CD14-positive monocyte (primary cell): ENCODE measurements at regions not wholly inside any gene's neighbourhood (a gene's known extent, or its start where the extent isn't known, plus 50 kb on each side); places are given as distances from the start of the nearest gene placed in this dataset.

Experiments used
- DNase-seq, 3 donors: peaks; one replicate each; pipeline ENCODE4 v3.0.0-alpha.2; 2011 to 2022
- H2AFZ ChIP-seq: 2 replicates; pipeline ENCODE4 v1.6.0; 2012; ENCODE audit warnings: mild to moderate bottlenecking, low read depth, low read length, inconsistent platforms; ENCODE audit not compliant: insufficient read depth, poor library complexity, severe bottlenecking
- H3K27ac ChIP-seq, 2 donors: 1 replicate in 1 of 2; 2 replicates in 1 of 2; pipeline ENCODE4 v1.5.1; 2012 to 2013; ENCODE audit warnings: low read length in 2 of 2, control low read depth in 1 of 2, inconsistent platforms in 1 of 2, low read depth in 1 of 2, mild to moderate bottlenecking in 1 of 2
- H3K27me3 ChIP-seq, 2 donors: one replicate each; pipeline versions ENCODE4 v1.6.0 to v1.6.1; 2011 to 2013; ENCODE audit warnings: low read length in 2 of 2; ENCODE audit not compliant: control insufficient read depth in 2 of 2, insufficient read depth in 2 of 2
- H3K36me3 ChIP-seq, 2 donors: replicated peaks in 1 of 2; 1 replicate in 1 of 2; 2 replicates in 1 of 2; pipeline versions ENCODE4 v1.5.1 to v1.6.1; 2012 to 2013; ENCODE audit warnings: low read length in 2 of 2, control low read depth in 1 of 2, inconsistent platforms in 1 of 2, mild to moderate bottlenecking in 1 of 2; ENCODE audit not compliant: insufficient read depth in 2 of 2, control insufficient read depth in 1 of 2
- H3K4me1 ChIP-seq, 2 donors: 1 replicate in 1 of 2; 2 replicates in 1 of 2; pipeline versions ENCODE4 v1.5.1 to v1.6.1; 2012 to 2013; ENCODE audit warnings: low read length in 2 of 2, control low read depth in 1 of 2, inconsistent platforms in 1 of 2, mild to moderate bottlenecking in 1 of 2, moderate library complexity in 1 of 2; ENCODE audit not compliant: insufficient read depth in 2 of 2, control insufficient read depth in 1 of 2
- H3K4me2 ChIP-seq: replicated peaks from 2 replicates; pipeline ENCODE3; 2012; ENCODE audit warnings: low read length, moderate library complexity, mild to moderate bottlenecking; ENCODE audit not compliant: poor library complexity, severe bottlenecking; ENCODE audit errors: extremely low read depth
- H3K4me3 ChIP-seq, 3 experiments: fragments of 200-600 bp in 1 of 3; sonication (generic) in 1 of 3; replicated peaks in 1 of 3; 1 replicate in 2 of 3; 2 replicates in 1 of 3; pipeline ENCODE4 v1.5.1; 2011 to 2013; ENCODE audit warnings: low read length in 3 of 3, mild to moderate bottlenecking in 3 of 3, control low read depth in 2 of 3, low read depth in 2 of 3, inconsistent platforms in 1 of 3, moderate library complexity in 1 of 3
- H3K79me2 ChIP-seq: 2 replicates; pipeline ENCODE4 v1.6.0; 2012; ENCODE audit warnings: mild to moderate bottlenecking, control low read depth, inconsistent platforms, low read length, moderate library complexity; ENCODE audit not compliant: insufficient read depth
- H3K9ac ChIP-seq: 2 replicates; pipeline ENCODE4 v1.6.0; 2017; ENCODE audit warnings: low read length, mild to moderate bottlenecking; ENCODE audit not compliant: insufficient read depth, poor library complexity, severe bottlenecking
- H3K9me3 ChIP-seq, 2 donors: replicated peaks in 1 of 2; 1 replicate in 1 of 2; 2 replicates in 1 of 2; pipeline versions ENCODE4 v1.5.1 to v1.6.1; 2012 to 2013; ENCODE audit warnings: low read length in 2 of 2, control low read depth in 1 of 2; ENCODE audit not compliant: control insufficient read depth in 1 of 2, insufficient read depth in 1 of 2
- H4K20me1 ChIP-seq: 2 replicates; pipeline ENCODE4 v1.6.0; 2012; ENCODE audit warnings: mild to moderate bottlenecking, low read length, control low read depth, moderate library complexity; ENCODE audit not compliant: insufficient read depth
- H3K27ac Mint-ChIP-seq, 7 donors: one replicate each; pipeline ENCODE4 v1.8.0; 2020; ENCODE audit warnings: mild to moderate bottlenecking in 7 of 7, mixed read lengths in 7 of 7, moderate library complexity in 6 of 7, inconsistent platforms in 2 of 7
- H3K27me3 Mint-ChIP-seq, 3 donors: one replicate each; pipeline ENCODE4 v1.8.0; 2021 to 2022; ENCODE audit warnings: low read depth in 3 of 3, mild to moderate bottlenecking in 3 of 3, mixed read lengths in 3 of 3, moderate library complexity in 3 of 3, inconsistent platforms in 1 of 3
- H3K36me3 Mint-ChIP-seq, 2 donors: one replicate each; pipeline ENCODE4 v1.8.0; 2020; ENCODE audit warnings: mixed read lengths in 2 of 2, inconsistent platforms in 1 of 2, mild to moderate bottlenecking in 1 of 2
- H3K4me1 Mint-ChIP-seq: one replicate; pipeline ENCODE4 v1.8.0; 2020; ENCODE audit warnings: mild to moderate bottlenecking, mixed read lengths
- H3K4me3 Mint-ChIP-seq, 2 donors: one replicate each; pipeline ENCODE4 v1.8.0; 2020; ENCODE audit warnings: mild to moderate bottlenecking in 2 of 2, mixed read lengths in 2 of 2, moderate library complexity in 1 of 2
- H3K9me3 Mint-ChIP-seq, 7 donors: one replicate each; pipeline ENCODE4 v1.8.0; 2020 to 2022; ENCODE audit warnings: mixed read lengths in 7 of 7, mild to moderate bottlenecking in 6 of 7, moderate library complexity in 6 of 7, inconsistent platforms in 2 of 7
- CTCF ChIP-seq: fragments of 200-600 bp; IDR thresholded peaks from one replicate; pipeline ENCODE4 v1.8.0; 2022; ENCODE audit warnings: antibody characterized with exemption, mild to moderate bottlenecking
- WGBS: methylation state at CpG from one replicate; pipeline ENCODE4 v1.1.5; 2013; ENCODE audit warnings: missing lambda C conversion rate; ENCODE audit not compliant: insufficient coverage; 5-methylcytosine and 5-hydroxymethylcytosine counted together
- intact Hi-C, 2 donors: fragments of 100-400 bp; cut with micrococcal nuclease; formaldehyde crosslinking; loops; one replicate each; pipeline versions ENCODE4 v1.15.0 to v1.15.1; 2023

GRCh38 chr13:91241221-91241933 is 106.1 kb upstream of the MIR17HG start:
- H3K27ac ChIP-seq = no peak overlapping the region
- H3K36me3 ChIP-seq = no peaks in the 10 kb centered on the region
- no peak overlapping the region for H3K9ac ChIP-seq
- H3K27me3 ChIP-seq = no peaks in the 10 kb centered on the region
- no peaks in the 10 kb centered on the region for H3K79me2 ChIP-seq
- no peak overlapping the region for H2AFZ ChIP-seq
- H3K4me3 ChIP-seq = no peak overlapping the region
- Mint-ChIP-seq H3K4me1 (peaks cover 8% of the 10 kb centered on the region), H3K36me3 (no peaks in the 10 kb centered on the region), H3K27ac (no peak overlapping the region), H3K9me3 (peaks cover 0 to 5% (median 3%) of the 10 kb centered on the region in 7 donors), H3K27me3 (peaks cover 0 to 2% (median 0%) of the 10 kb centered on the region in 3 donors), H3K4me3 (no peak overlapping the region)
- WGBS = no CpG with 5 or more reads among the region's 2 CpGs
- no peak for TF ChIP-seq CTCF
- H3K4me2 ChIP-seq = no peak overlapping the region
- no peak for DNase-seq
- peaks cover 0 to 3% of the 10 kb centered on the region in 2 donors for H3K4me1 ChIP-seq
- no peaks in the 10 kb centered on the region for H4K20me1 ChIP-seq
- intact Hi-C loops = no loop called here
- H3K9me3 ChIP-seq = no peaks in the 10 kb centered on the region

- H2AFZ ChIP-seq = no peak overlapping the region
- no peak for DNase-seq
- Mint-ChIP-seq H3K27ac (no peak overlapping the region), H3K4me3 (no peak overlapping the region), H3K36me3 (no peaks in the 10 kb centered on the region), H3K4me1 (peaks cover 6% of the 10 kb centered on the region), H3K27me3 (peaks cover 0 to 2% (median 0%) of the 10 kb centered on the region in 3 donors), H3K9me3 (peaks cover 0 to 5% (median 3%) of the 10 kb centered on the region in 7 donors)
- H3K4me3 ChIP-seq = no peak overlapping the region
- no peaks in the 10 kb centered on the region for H3K79me2 ChIP-seq
- TF ChIP-seq CTCF = no peak
- no peaks in the 10 kb centered on the region for H3K36me3 ChIP-seq
- no peak overlapping the region for H3K4me2 ChIP-seq
- no peaks in the 10 kb centered on the region for H3K27me3 ChIP-seq
- intact Hi-C loops = no loop called here
- no peak overlapping the region for H3K27ac ChIP-seq
- no peaks in the 10 kb centered on the region for H3K9me3 ChIP-seq
- no peak overlapping the region for H3K9ac ChIP-seq
- no peaks in the 10 kb centered on the region for H4K20me1 ChIP-seq
- peaks cover 0 to 3% of the 10 kb centered on the region in 2 donors for H3K4me1 ChIP-seq
Observed at GRCh38 chr13:91242652-91243051, 104.8 kb upstream of the MIR17HG start.
